Heart left ventricle (tissue), 13 donors: ENCODE measurements at regions not wholly inside any gene's neighbourhood (a gene's known extent, or its start where the extent isn't known, plus 50 kb on each side); places are given as distances from the start of the nearest gene placed in this dataset.

Experiments used
- CTCF ChIP-seq, 12 donors: fragments of 200-600 bp; sonication (generic) in 4 of 12; IDR thresholded peaks; one replicate each; pipeline versions ENCODE4 v1.5.0 to v1.8.0; 2018 to 2022; ENCODE audit warnings: antibody characterized with exemption in 12 of 12, mild to moderate bottlenecking in 5 of 12
- POLR2A ChIP-seq, 2 donors: fragments of 450-650 bp; IDR thresholded peaks; one replicate each; pipeline ENCODE4 v1.6.1; 2017; ENCODE audit warnings: antibody characterized with exemption in 2 of 2, mild to moderate bottlenecking in 2 of 2, moderate library complexity in 2 of 2
- donor health status: ischemic (EF 13 %, LVEDD 7.1; RV severe dilation, severe dysfunction).
- donor health status: DM: no; HTN: yes; CAD: no.
- donor health status: DM: no; HTN: no; CAD: no.
- donor health status: ischemic (EF 25% LVEDD 6.9; RV normal size, moderate dysfunction).
- donor health status: ischemic (EF 25% LVEDD 5.7; RV mildly dilated, moderate dysfunction).
- donor health status: ischemic (EF 35%, LVEDD 5.7; RV mildly dilated, moderate dysfunction).
- donor health status: nonischemic (EF 11% LVEDD 7.7; RV severe dilation, severe dysfunction).
- donor health status: DM: yes; HTN: yes; CAD: no.
- donor health status: PGD.
- donor health status: ischemic (EF 29% LVEDD 5.4; RV normal size, mild dysfunction).
- donor health status: nonischemic (EF 23%, LVEDD 6.1; RV moderate dilation, normal function).

GRCh38 chr2:114038710-114039109, 148.8 kb downstream of the ACTR3 start:
- TF ChIP-seq POLR2A (IDR thresholded peaks at IDR 0.05), result no peak
- TF ChIP-seq CTCF (IDR thresholded peaks at IDR 0.05), result no peak
